ENCODE measurements at regions not wholly inside any gene's neighbourhood (a gene's known extent, or its start where the extent isn't known, plus 50 kb on each side); places are given as distances from the start of the nearest gene placed in this dataset.
"Not testable (repeated sequence)": the region's sequence is repeated elsewhere in the genome, so short reads cannot be mapped to it uniquely, and the experiment has no call there.

GRCh38 chr2:87354102-87354501 is 332.5 kb upstream of the PLGLB1 start:
- not testable (repeated sequence) for DNase-seq (ENCODE audit: low read depth, low spot score); H3K4me3 ChIP-seq (ENCODE audit: low read length); H3K36me3 ChIP-seq (ENCODE audit: control insufficient read depth, insufficient read depth, low read length); H3K9me3 ChIP-seq (ENCODE audit: control insufficient read depth, insufficient read depth, low read length); H3K27me3 ChIP-seq (ENCODE audit: control insufficient read depth, insufficient read depth, low read length); H3K27ac ChIP-seq (ENCODE audit: low read length); H3K4me1 ChIP-seq (ENCODE audit: control insufficient read depth, insufficient read depth, low read length)
- WGBS (ENCODE audit: insufficient coverage, insufficient read length), result no CpG with 5 or more reads among the region's 6 CpGs

GRCh38 chr2:87360250-87360649 is 338.6 kb upstream of the PLGLB1 start:
- H3K4me3 ChIP-seq (ENCODE audit: low read length); H3K27ac ChIP-seq (ENCODE audit: low read length); DNase-seq (ENCODE audit: low read depth, low spot score): not testable (repeated sequence)

GRCh38 chr2:87360927-87361326 is 339.3 kb upstream of the PLGLB1 start:
- not testable (repeated sequence) for H3K4me3 ChIP-seq (ENCODE audit: low read length); H3K27me3 ChIP-seq (ENCODE audit: control insufficient read depth, insufficient read depth, low read length); H3K9me3 ChIP-seq (ENCODE audit: control insufficient read depth, insufficient read depth, low read length); H3K4me1 ChIP-seq (ENCODE audit: control insufficient read depth, insufficient read depth, low read length); H3K36me3 ChIP-seq (ENCODE audit: control insufficient read depth, insufficient read depth, low read length); H3K27ac ChIP-seq (ENCODE audit: low read length); DNase-seq (ENCODE audit: low read depth, low spot score)
- 100% methylated on average over 1 of the region's 2 CpGs for WGBS (ENCODE audit: insufficient coverage, insufficient read length)

More at GRCh38 chr2:87360250-87360649, 338.6 kb upstream of the PLGLB1 start:
- H3K9me3 ChIP-seq (ENCODE audit: control insufficient read depth, insufficient read depth, low read length); H3K36me3 ChIP-seq (ENCODE audit: control insufficient read depth, insufficient read depth, low read length); H3K27me3 ChIP-seq (ENCODE audit: control insufficient read depth, insufficient read depth, low read length); H3K4me1 ChIP-seq (ENCODE audit: control insufficient read depth, insufficient read depth, low read length): not testable (repeated sequence)

GRCh38 chr2:87361805-87362204 is 340.2 kb upstream of the PLGLB1 start:
- DNase-seq (ENCODE audit: low read depth, low spot score); H3K27ac ChIP-seq (ENCODE audit: low read length); H3K4me1 ChIP-seq (ENCODE audit: control insufficient read depth, insufficient read depth, low read length); H3K36me3 ChIP-seq (ENCODE audit: control insufficient read depth, insufficient read depth, low read length); H3K9me3 ChIP-seq (ENCODE audit: control insufficient read depth, insufficient read depth, low read length); H3K27me3 ChIP-seq (ENCODE audit: control insufficient read depth, insufficient read depth, low read length); H3K4me3 ChIP-seq (ENCODE audit: low read length): not testable (repeated sequence)

GRCh38 chr2:87364379-87364778 is 342.7 kb upstream of the PLGLB1 start:
- not testable (repeated sequence) for DNase-seq (ENCODE audit: low read depth, low spot score); H3K36me3 ChIP-seq (ENCODE audit: control insufficient read depth, insufficient read depth, low read length); H3K27me3 ChIP-seq (ENCODE audit: control insufficient read depth, insufficient read depth, low read length); H3K4me1 ChIP-seq (ENCODE audit: control insufficient read depth, insufficient read depth, low read length); H3K27ac ChIP-seq (ENCODE audit: low read length); H3K4me3 ChIP-seq (ENCODE audit: low read length); H3K9me3 ChIP-seq (ENCODE audit: control insufficient read depth, insufficient read depth, low read length)

GRCh38 chr2:87365038-87365437 is 343.4 kb upstream of the PLGLB1 start:
- 100% methylated on average over 2 of the region's 2 CpGs for WGBS (ENCODE audit: insufficient coverage, insufficient read length)

GRCh38 chr2:87386063-87386560 is 361.8 kb upstream of the PLGLB2 start:
- H3K9me3 ChIP-seq (ENCODE audit: control insufficient read depth, insufficient read depth, low read length); H3K4me3 ChIP-seq (ENCODE audit: low read length); H3K27ac ChIP-seq (ENCODE audit: low read length); DNase-seq (ENCODE audit: low read depth, low spot score); H3K36me3 ChIP-seq (ENCODE audit: control insufficient read depth, insufficient read depth, low read length); H3K4me1 ChIP-seq (ENCODE audit: control insufficient read depth, insufficient read depth, low read length); H3K27me3 ChIP-seq (ENCODE audit: control insufficient read depth, insufficient read depth, low read length): not testable (repeated sequence)
- WGBS (ENCODE audit: insufficient coverage, insufficient read length), result no CpG with 5 or more reads among the region's 7 CpGs

More at GRCh38 chr2:87365038-87365437, 343.4 kb upstream of the PLGLB1 start:
- H3K9me3 ChIP-seq (ENCODE audit: control insufficient read depth, insufficient read depth, low read length); H3K36me3 ChIP-seq (ENCODE audit: control insufficient read depth, insufficient read depth, low read length); H3K27ac ChIP-seq (ENCODE audit: low read length); DNase-seq (ENCODE audit: low read depth, low spot score); H3K4me3 ChIP-seq (ENCODE audit: low read length); H3K4me1 ChIP-seq (ENCODE audit: control insufficient read depth, insufficient read depth, low read length); H3K27me3 ChIP-seq (ENCODE audit: control insufficient read depth, insufficient read depth, low read length): not testable (repeated sequence)

- H3K36me3 ChIP-seq (ENCODE audit: control insufficient read depth, insufficient read depth, low read length); H3K27ac ChIP-seq (ENCODE audit: low read length); H3K9me3 ChIP-seq (ENCODE audit: control insufficient read depth, insufficient read depth, low read length); DNase-seq (ENCODE audit: low read depth, low spot score); H3K27me3 ChIP-seq (ENCODE audit: control insufficient read depth, insufficient read depth, low read length); H3K4me3 ChIP-seq (ENCODE audit: low read length); H3K4me1 ChIP-seq (ENCODE audit: control insufficient read depth, insufficient read depth, low read length): not testable (repeated sequence)
- WGBS (ENCODE audit: insufficient coverage, insufficient read length), result no CpG with 5 or more reads among the region's 1 CpG
Observed at GRCh38 chr2:87395784-87396183, 352.1 kb upstream of the PLGLB2 start.

- not testable (repeated sequence) for DNase-seq (ENCODE audit: low read depth, low spot score); H3K27ac ChIP-seq (ENCODE audit: low read length); H3K36me3 ChIP-seq (ENCODE audit: control insufficient read depth, insufficient read depth, low read length); H3K4me3 ChIP-seq (ENCODE audit: low read length); H3K4me1 ChIP-seq (ENCODE audit: control insufficient read depth, insufficient read depth, low read length); H3K27me3 ChIP-seq (ENCODE audit: control insufficient read depth, insufficient read depth, low read length); H3K9me3 ChIP-seq (ENCODE audit: control insufficient read depth, insufficient read depth, low read length)
- no CpG with 5 or more reads among the region's 9 CpGs for WGBS (ENCODE audit: insufficient coverage, insufficient read length)
Observed at GRCh38 chr2:87396551-87397265, 351.2 kb upstream of the PLGLB2 start.

- H3K4me1 ChIP-seq (ENCODE audit: control insufficient read depth, insufficient read depth, low read length); H3K9me3 ChIP-seq (ENCODE audit: control insufficient read depth, insufficient read depth, low read length); H3K4me3 ChIP-seq (ENCODE audit: low read length); H3K36me3 ChIP-seq (ENCODE audit: control insufficient read depth, insufficient read depth, low read length); H3K27me3 ChIP-seq (ENCODE audit: control insufficient read depth, insufficient read depth, low read length); DNase-seq (ENCODE audit: low read depth, low spot score); H3K27ac ChIP-seq (ENCODE audit: low read length): not testable (repeated sequence)
- no CpG with 5 or more reads among the region's 9 CpGs for WGBS (ENCODE audit: insufficient coverage, insufficient read length)
Observed at GRCh38 chr2:87397276-87398065, 350.4 kb upstream of the PLGLB2 start.

All from iPS DF 6.9 (cell line).